Endothelial cell (in vitro differentiated cells): ENCODE measurements at regions not wholly inside any gene's neighbourhood (a gene's known extent, or its start where the extent isn't known, plus 50 kb on each side); places are given as distances from the start of the nearest gene placed in this dataset.

ENCODE experiments used
- DNase-seq: peaks from one replicate; pipeline ENCODE4 v3.0.0; 2021; ENCODE audit warnings: low spot score
- H3K27ac Mint-ChIP-seq: one replicate; pipeline ENCODE4 v1.8.0; 2021; ENCODE audit warnings: mixed read lengths, inconsistent platforms; ENCODE audit not compliant: unreplicated experiment
- H3K27me3 Mint-ChIP-seq: one replicate; pipeline ENCODE4 v1.8.0; 2021; ENCODE audit warnings: mild to moderate bottlenecking, moderate library complexity, mixed read lengths, inconsistent platforms; ENCODE audit not compliant: unreplicated experiment
- H3K36me3 Mint-ChIP-seq: one replicate; pipeline ENCODE4 v1.8.0; 2021; ENCODE audit warnings: mild to moderate bottlenecking, low read depth, mixed read lengths, inconsistent platforms; ENCODE audit not compliant: unreplicated experiment
- H3K4me1 Mint-ChIP-seq: one replicate; pipeline ENCODE4 v1.8.0; 2021; ENCODE audit warnings: mild to moderate bottlenecking, mixed read lengths, inconsistent platforms; ENCODE audit not compliant: unreplicated experiment
- H3K4me3 Mint-ChIP-seq: one replicate; pipeline ENCODE4 v1.8.0; 2021; ENCODE audit warnings: mild to moderate bottlenecking, mixed read lengths, inconsistent platforms; ENCODE audit not compliant: unreplicated experiment
- H3K9me3 Mint-ChIP-seq: one replicate; pipeline ENCODE4 v1.8.0; 2021; ENCODE audit warnings: mixed read lengths, inconsistent platforms; ENCODE audit not compliant: unreplicated experiment
- TF ChIP-seq, protein P1 (sequence below): fragments of 200-600 bp; sonication (generic); IDR thresholded peaks from one replicate; pipeline ENCODE4 v1.5.0; 2021; ENCODE audit warnings: antibody characterized with exemption; ENCODE audit not compliant: unreplicated experiment

DNA sequence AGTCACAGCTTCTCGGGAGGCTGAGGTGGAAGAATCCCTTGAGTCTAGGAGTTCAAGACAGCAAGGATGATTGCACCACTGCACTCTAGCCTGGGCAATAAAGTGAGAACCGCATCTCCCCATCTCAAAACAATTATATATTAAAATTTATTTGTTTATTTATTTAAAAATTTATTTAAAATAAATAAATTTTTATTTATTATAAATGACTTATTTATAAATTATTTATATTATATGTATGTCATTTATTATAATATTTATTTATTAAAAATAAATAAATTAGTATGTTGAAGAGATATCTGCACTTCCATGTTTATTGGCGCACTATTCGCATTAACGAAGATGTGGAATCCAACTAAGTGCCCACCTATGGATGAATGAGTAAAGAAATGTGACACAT, 683.2 kb upstream of the BRINP3 start:
- Mint-ChIP-seq H3K27me3 (no peaks in the 10 kb centered on the region), H3K4me1 (no peaks in the 10 kb centered on the region), H3K27ac (no peak overlapping the region), H3K9me3 (no peaks in the 10 kb centered on the region), H3K36me3 (no peaks in the 10 kb centered on the region), H3K4me3 (no peak overlapping the region)
- TF ChIP-seq, protein P1, sequence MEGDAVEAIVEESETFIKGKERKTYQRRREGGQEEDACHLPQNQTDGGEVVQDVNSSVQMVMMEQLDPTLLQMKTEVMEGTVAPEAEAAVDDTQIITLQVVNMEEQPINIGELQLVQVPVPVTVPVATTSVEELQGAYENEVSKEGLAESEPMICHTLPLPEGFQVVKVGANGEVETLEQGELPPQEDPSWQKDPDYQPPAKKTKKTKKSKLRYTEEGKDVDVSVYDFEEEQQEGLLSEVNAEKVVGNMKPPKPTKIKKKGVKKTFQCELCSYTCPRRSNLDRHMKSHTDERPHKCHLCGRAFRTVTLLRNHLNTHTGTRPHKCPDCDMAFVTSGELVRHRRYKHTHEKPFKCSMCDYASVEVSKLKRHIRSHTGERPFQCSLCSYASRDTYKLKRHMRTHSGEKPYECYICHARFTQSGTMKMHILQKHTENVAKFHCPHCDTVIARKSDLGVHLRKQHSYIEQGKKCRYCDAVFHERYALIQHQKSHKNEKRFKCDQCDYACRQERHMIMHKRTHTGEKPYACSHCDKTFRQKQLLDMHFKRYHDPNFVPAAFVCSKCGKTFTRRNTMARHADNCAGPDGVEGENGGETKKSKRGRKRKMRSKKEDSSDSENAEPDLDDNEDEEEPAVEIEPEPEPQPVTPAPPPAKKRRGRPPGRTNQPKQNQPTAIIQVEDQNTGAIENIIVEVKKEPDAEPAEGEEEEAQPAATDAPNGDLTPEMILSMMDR = no peak
- no peak for DNase-seq

DNA sequence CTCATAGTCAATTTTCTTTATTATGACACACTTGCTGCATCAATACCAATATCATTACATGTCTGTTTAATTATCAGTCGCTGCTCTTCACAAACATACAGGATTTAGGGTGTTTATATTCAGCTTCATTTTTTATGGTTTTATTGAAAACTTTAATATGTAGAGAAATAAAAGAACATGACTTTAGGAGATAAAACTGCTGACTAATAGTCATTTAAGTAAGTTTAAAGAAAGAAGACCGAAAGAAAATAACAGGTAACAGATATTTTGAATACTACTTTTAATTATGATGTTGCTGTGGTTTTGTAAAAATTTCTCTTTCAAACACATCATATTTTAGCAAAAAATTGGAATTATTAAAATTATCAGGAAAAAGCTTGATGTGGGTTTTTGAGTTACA, 685.1 kb upstream of the BRINP3 start:
- H3K36me3 Mint-ChIP-seq = no peaks in the 10 kb centered on the region
- H3K9me3 Mint-ChIP-seq = no peaks in the 10 kb centered on the region
- no peak overlapping the region for H3K4me3 Mint-ChIP-seq
- no peak overlapping the region for H3K27ac Mint-ChIP-seq
- TF ChIP-seq, protein P1 = no peak
- H3K4me1 Mint-ChIP-seq = no peaks in the 10 kb centered on the region
- DNase-seq = no peak
- no peaks in the 10 kb centered on the region for H3K27me3 Mint-ChIP-seq

DNA sequence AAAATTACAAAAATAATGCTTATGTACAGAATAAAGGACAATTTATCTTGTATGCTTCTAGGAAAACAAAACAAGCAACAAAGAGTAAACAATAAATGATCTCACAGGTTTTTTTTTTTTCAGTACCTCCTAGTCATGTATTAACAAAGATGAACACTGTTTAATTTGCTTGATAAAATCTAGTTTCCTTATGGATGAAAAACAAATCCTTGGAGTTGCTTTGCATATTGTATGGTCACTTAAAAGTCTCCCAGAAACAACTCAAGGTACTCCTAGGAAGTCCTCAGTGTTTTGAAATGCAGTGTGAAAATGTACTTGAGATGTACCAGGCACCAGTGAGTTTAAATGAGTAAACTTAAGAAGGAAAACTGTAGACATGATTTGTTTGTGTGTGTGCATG, 686.0 kb upstream of the BRINP3 start:
- no peak for DNase-seq
- no peaks in the 10 kb centered on the region for H3K4me1 Mint-ChIP-seq
- H3K9me3 Mint-ChIP-seq = no peaks in the 10 kb centered on the region
- TF ChIP-seq, protein P1 = no peak
- H3K4me3 Mint-ChIP-seq = no peak overlapping the region
- H3K27ac Mint-ChIP-seq = no peak overlapping the region
- H3K36me3 Mint-ChIP-seq = no peaks in the 10 kb centered on the region
- no peaks in the 10 kb centered on the region for H3K27me3 Mint-ChIP-seq

DNA sequence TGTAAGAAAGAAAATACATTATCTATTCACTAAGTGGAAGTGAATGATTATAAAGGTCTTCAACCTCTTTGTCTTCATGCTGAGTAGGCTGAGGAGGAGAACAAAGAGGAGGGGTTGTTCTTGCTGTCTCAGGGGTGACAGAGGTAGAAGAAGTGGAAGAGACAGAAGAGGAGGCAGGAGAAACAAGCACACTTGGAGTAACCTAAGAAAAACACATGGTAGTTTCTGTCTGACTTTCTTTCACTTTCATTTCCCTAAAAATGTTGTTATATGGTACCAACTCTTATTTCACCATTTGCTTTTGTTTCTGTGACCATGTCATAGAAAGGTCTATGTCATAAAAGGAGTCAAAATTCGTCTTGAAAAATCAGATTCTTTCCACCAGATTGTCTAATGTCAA, 696.6 kb upstream of the BRINP3 start:
- Mint-ChIP-seq H3K27ac (no peak overlapping the region), H3K27me3 (no peaks in the 10 kb centered on the region), H3K4me3 (no peak overlapping the region), H3K36me3 (no peaks in the 10 kb centered on the region), H3K4me1 (no peaks in the 10 kb centered on the region), H3K9me3 (no peaks in the 10 kb centered on the region)
- no peak for DNase-seq
- TF ChIP-seq, protein P1 = no peak

DNA sequence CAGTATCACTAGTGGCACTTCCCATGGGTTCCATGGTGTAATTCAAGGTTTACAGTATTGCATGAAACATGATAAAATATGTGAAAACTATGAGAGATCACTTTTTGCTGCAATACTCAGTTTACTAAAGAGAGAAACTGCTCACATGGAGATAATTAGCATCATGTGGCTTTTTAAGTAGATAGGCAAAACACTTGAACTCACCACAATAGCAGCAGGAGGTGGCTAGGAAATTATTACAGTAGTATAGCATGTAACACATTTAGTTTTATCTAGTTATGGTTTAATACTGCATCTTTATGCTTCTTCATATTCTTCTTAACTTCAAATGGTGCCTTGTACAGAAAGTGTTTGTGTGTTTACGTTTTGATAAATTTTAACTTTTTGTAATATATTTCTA, 698.5 kb upstream of the BRINP3 start:
- no peaks in the 10 kb centered on the region for H3K27me3 Mint-ChIP-seq
- DNase-seq = no peak
- H3K36me3 Mint-ChIP-seq = no peaks in the 10 kb centered on the region
- H3K9me3 Mint-ChIP-seq = no peaks in the 10 kb centered on the region
- H3K27ac Mint-ChIP-seq = no peak overlapping the region
- TF ChIP-seq, protein P1 = no peak
- no peaks in the 10 kb centered on the region for H3K4me1 Mint-ChIP-seq
- H3K4me3 Mint-ChIP-seq = no peak overlapping the region
